ENCODE measurements at regions not wholly inside any gene's neighbourhood (a gene's known extent, or its start where the extent isn't known, plus 50 kb on each side); places are given as distances from the start of the nearest gene placed in this dataset.

DNA sequence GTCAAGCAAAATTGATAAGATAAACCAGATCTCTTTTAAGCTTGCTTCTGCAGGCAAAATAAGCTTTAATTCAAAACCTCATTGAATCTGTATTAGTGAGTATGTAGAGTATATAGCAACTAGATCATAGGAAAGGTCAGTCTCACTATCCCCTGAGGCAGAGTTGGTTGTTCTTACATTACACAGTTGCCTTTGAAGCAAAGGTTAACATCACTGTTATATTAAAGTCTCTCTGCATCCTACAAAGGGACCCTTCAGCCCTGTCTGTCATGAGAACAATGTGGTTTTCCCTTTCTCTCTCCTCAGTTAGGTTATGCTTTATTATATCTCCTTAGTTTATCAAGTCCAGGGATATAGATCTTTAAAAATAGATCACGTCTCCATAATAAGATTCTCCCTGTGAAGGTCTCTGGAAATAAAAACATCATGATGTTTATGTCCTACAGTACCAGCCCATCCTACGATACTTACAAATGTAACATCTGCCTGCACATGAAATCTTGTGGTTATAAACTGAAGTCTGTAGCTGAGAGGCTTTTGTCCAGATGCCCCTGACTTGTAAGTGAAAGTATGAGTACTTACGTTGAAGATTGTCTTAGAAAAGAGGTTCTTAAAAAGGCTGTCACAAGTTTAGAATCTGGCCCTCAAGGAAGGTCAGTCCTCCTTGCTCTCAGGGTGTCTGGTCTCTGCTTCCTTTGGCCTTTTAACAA, 103.6 kb downstream of the VIP start:
- TF ChIP-seq TAF1 (IDR thresholded peaks at IDR 0.05; ENCODE audit: low read depth) (no peak), YY1 (IDR thresholded peaks at IDR 0.05; ENCODE audit: low read depth) (no peak), EP300 (IDR thresholded peaks at IDR 0.05; ENCODE audit: borderline replicate concordance) (no peak), EGR1 (IDR thresholded peaks at IDR 0.05) (no peak), RAD21 (IDR thresholded peaks at IDR 0.05; ENCODE audit: low read depth) (no peak), TCF12 (IDR thresholded peaks at IDR 0.05; ENCODE audit: low read depth) (no peak), CREB1 (IDR thresholded peaks at IDR 0.05; ENCODE audit: low read depth) (no peak), NFIC (IDR thresholded peaks at IDR 0.05) (no peak)
- TF ChIP-seq, protein P1, sequence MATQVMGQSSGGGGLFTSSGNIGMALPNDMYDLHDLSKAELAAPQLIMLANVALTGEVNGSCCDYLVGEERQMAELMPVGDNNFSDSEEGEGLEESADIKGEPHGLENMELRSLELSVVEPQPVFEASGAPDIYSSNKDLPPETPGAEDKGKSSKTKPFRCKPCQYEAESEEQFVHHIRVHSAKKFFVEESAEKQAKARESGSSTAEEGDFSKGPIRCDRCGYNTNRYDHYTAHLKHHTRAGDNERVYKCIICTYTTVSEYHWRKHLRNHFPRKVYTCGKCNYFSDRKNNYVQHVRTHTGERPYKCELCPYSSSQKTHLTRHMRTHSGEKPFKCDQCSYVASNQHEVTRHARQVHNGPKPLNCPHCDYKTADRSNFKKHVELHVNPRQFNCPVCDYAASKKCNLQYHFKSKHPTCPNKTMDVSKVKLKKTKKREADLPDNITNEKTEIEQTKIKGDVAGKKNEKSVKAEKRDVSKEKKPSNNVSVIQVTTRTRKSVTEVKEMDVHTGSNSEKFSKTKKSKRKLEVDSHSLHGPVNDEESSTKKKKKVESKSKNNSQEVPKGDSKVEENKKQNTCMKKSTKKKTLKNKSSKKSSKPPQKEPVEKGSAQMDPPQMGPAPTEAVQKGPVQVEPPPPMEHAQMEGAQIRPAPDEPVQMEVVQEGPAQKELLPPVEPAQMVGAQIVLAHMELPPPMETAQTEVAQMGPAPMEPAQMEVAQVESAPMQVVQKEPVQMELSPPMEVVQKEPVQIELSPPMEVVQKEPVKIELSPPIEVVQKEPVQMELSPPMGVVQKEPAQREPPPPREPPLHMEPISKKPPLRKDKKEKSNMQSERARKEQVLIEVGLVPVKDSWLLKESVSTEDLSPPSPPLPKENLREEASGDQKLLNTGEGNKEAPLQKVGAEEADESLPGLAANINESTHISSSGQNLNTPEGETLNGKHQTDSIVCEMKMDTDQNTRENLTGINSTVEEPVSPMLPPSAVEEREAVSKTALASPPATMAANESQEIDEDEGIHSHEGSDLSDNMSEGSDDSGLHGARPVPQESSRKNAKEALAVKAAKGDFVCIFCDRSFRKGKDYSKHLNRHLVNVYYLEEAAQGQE (IDR thresholded peaks at IDR 0.05; ENCODE audit: low read depth), result no peak
- TF ChIP-seq, protein P2, sequence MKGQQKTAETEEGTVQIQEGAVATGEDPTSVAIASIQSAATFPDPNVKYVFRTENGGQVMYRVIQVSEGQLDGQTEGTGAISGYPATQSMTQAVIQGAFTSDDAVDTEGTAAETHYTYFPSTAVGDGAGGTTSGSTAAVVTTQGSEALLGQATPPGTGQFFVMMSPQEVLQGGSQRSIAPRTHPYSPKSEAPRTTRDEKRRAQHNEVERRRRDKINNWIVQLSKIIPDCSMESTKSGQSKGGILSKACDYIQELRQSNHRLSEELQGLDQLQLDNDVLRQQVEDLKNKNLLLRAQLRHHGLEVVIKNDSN (IDR thresholded peaks at IDR 0.05), result no peak

All from Ishikawa (cell line).